Esophagus squamous epithelium (tissue), 4 donors: ENCODE measurements at regions not wholly inside any gene's neighbourhood (a gene's known extent, or its start where the extent isn't known, plus 50 kb on each side); places are given as distances from the start of the nearest gene placed in this dataset.

Source experiments
- POLR2A ChIP-seq, 4 donors: fragments of 450-650 bp; IDR thresholded peaks; one replicate each; pipeline ENCODE4 v1.6.1; 2017; ENCODE audit warnings: antibody characterized with exemption in 4 of 4, mild to moderate bottlenecking in 4 of 4, moderate library complexity in 3 of 4
- TF ChIP-seq, protein P1 (sequence below), 6 experiments: fragments of 450-650 bp in 4 of 6; fragments of 200-600 bp in 2 of 6; sonication (generic) in 2 of 6; IDR thresholded peaks; one replicate each; pipeline ENCODE4 v1.5.1; 2016 to 2019; ENCODE audit warnings: antibody characterized with exemption in 6 of 6, mild to moderate bottlenecking in 4 of 6, moderate library complexity in 4 of 6

DNA sequence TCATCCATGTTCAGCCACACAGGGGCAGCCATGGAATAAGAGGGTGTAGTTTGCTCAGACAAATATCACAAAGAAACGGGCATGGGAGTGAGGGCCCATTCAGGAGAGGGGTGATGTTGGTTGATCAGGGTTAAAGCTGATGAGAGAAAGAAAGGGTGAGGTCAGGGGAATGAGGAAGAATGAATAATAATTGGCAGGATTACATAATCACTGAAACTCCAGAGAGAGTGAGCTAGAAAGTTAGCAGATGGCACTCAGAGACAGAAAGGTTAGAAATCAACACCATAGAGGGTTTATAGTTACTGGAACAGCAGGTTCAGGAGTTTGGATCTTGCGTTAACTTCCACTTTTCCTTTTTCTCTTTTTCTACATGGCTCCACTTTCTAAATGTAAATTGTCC, 113.9 kb downstream of the TAF11L14 start:
- TF ChIP-seq, protein P1, sequence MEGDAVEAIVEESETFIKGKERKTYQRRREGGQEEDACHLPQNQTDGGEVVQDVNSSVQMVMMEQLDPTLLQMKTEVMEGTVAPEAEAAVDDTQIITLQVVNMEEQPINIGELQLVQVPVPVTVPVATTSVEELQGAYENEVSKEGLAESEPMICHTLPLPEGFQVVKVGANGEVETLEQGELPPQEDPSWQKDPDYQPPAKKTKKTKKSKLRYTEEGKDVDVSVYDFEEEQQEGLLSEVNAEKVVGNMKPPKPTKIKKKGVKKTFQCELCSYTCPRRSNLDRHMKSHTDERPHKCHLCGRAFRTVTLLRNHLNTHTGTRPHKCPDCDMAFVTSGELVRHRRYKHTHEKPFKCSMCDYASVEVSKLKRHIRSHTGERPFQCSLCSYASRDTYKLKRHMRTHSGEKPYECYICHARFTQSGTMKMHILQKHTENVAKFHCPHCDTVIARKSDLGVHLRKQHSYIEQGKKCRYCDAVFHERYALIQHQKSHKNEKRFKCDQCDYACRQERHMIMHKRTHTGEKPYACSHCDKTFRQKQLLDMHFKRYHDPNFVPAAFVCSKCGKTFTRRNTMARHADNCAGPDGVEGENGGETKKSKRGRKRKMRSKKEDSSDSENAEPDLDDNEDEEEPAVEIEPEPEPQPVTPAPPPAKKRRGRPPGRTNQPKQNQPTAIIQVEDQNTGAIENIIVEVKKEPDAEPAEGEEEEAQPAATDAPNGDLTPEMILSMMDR (IDR thresholded peaks at IDR 0.05), result no peak
- TF ChIP-seq POLR2A (IDR thresholded peaks at IDR 0.05), result no peak
